ENCODE measurements at regions not wholly inside any gene's neighbourhood (a gene's known extent, or its start where the extent isn't known, plus 50 kb on each side); places are given as distances from the start of the nearest gene placed in this dataset.

DNA sequence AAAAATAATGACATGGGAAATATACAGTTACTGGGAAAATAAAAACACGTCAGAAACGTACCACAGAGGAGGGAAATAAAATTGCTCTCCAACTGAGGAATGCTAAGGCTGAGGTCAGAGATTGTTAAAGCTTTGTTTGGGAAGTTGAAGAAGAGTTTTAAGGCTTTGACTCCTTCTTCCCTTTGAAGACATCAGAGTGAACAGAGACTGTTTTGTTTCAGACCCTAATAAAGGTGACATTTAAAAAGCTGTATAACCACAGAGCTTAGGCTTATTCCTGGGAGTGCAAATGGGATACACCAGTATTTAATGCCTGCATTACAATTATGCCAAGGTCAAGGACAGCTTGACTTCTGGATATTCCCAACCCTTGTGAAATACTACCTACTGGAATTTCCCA lies 102.8 kb downstream of the TRIML1 start:
- Histone ChIP-seq H3K27me3 (no peaks in the 10 kb centered on the region), H3K4me3 (no peak overlapping the region), H3K9me3 (no peaks in the 10 kb centered on the region), H3K4me1 (no peaks in the 10 kb centered on the region), H3K36me3 (no peaks in the 10 kb centered on the region), H3K27ac (no peak overlapping the region)
- DNase-seq, result no peak
- intact Hi-C loops (cut with DNase I; ENCODE audit: low total_unique reads), result no loop called here
- no peak for TF ChIP-seq CTCF (IDR thresholded peaks at IDR 0.05)
- no peak for TF ChIP-seq POLR2A (IDR thresholded peaks at IDR 0.05)

DNA sequence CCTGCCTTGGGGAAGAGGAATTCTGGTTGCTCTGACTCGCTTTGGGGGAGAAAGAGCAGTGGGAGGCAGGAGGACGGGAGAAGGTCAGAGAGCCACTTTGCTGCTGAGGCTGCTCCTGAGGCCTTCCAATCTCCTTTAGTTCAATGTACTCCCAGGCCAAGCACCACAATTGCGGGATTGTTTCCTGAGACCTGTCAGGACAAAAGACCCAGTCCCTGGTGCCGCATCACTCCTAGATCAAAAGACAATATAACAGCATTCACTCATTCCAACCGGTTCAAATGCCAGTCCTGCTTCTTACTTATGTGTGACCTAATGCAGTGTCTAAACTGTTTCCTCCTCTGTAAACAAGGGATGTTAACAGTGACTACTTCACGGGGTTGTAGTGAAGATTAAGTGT lies 106.4 kb downstream of the TRIML1 start:
- no peak for TF ChIP-seq CTCF (IDR thresholded peaks at IDR 0.05)
- TF ChIP-seq POLR2A (IDR thresholded peaks at IDR 0.05), result no peak
- no peaks in the 10 kb centered on the region for H3K36me3 ChIP-seq
- intact Hi-C loops (cut with DNase I; ENCODE audit: low total_unique reads), result no loop called here

GRCh38 chr4:188246488-188246887 lies 107.2 kb downstream of the TRIML1 start:
- Histone ChIP-seq H3K36me3 (no peaks in the 10 kb centered on the region), H3K4me3 (no peak overlapping the region), H3K4me1 (no peaks in the 10 kb centered on the region), H3K9me3 (no peaks in the 10 kb centered on the region), H3K27me3 (no peaks in the 10 kb centered on the region), H3K27ac (no peak overlapping the region)
- no peak for DNase-seq
- no peak for TF ChIP-seq POLR2A (IDR thresholded peaks at IDR 0.05)
- TF ChIP-seq CTCF (IDR thresholded peaks at IDR 0.05), result no peak
- intact Hi-C loops (cut with DNase I; ENCODE audit: low total_unique reads), result no loop called here

More for the DNA sequence above, 106.4 kb downstream of the TRIML1 start:
- Histone ChIP-seq H3K27ac (no peak overlapping the region), H3K4me3 (no peak overlapping the region), H3K9me3 (no peaks in the 10 kb centered on the region), H3K27me3 (no peaks in the 10 kb centered on the region), H3K4me1 (no peaks in the 10 kb centered on the region)
- DNase-seq, result no peak

- Histone ChIP-seq H3K27me3 (no peaks in the 10 kb centered on the region), H3K4me1 (no peaks in the 10 kb centered on the region), H3K9me3 (no peaks in the 10 kb centered on the region), H3K36me3 (no peaks in the 10 kb centered on the region), H3K4me3 (no peak overlapping the region), H3K27ac (no peak overlapping the region)
- no peak for TF ChIP-seq CTCF (IDR thresholded peaks at IDR 0.05)
- no peak for TF ChIP-seq POLR2A (IDR thresholded peaks at IDR 0.05)
- intact Hi-C loops (cut with DNase I; ENCODE audit: low total_unique reads), result no loop called here
- DNase-seq, result no peak
Observed at GRCh38 chr4:188254211-188254610, 115.0 kb downstream of the TRIML1 start.

DNA sequence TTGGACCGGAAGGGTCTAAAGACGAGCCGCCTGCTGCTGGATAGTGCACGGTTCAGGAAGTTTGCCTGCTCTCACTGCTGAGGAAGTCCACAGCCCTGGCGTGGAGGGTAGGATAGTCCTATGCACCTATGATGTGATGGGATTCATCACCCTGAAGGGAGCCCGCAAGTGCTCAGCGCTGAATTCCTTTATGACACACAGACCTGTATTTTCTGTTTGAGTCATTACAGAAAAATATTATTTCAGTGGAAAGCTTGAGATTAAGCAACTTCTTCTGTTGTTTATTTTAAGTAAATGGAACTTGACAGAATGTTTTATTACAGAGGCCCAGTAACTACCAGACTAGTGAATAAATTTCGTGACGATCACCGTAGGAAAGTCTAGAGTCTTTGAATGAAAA lies 123.2 kb downstream of the TRIML1 start:
- Histone ChIP-seq H3K9me3 (no peaks in the 10 kb centered on the region), H3K4me1 (no peaks in the 10 kb centered on the region), H3K36me3 (no peaks in the 10 kb centered on the region), H3K27me3 (no peaks in the 10 kb centered on the region), H3K27ac (no peak overlapping the region), H3K4me3 (no peak overlapping the region)
- TF ChIP-seq POLR2A (IDR thresholded peaks at IDR 0.05), result no peak
- no peak for TF ChIP-seq CTCF (IDR thresholded peaks at IDR 0.05)
- no peak for DNase-seq
- intact Hi-C loops (cut with DNase I; ENCODE audit: low total_unique reads), result no loop called here
